Heart right ventricle (tissue), 16 donors: ENCODE measurements at regions not wholly inside any gene's neighbourhood (a gene's known extent, or its start where the extent isn't known, plus 50 kb on each side); places are given as distances from the start of the nearest gene placed in this dataset.

ENCODE experiments used
- ATAC-seq, 8 donors: fragments of 200-7000 bp; cut with Tn5 transposase; one replicate each; pipeline ENCODE4 v1.9.1; 2020; ENCODE audit warnings: mild to moderate bottlenecking in 8 of 8, moderate library complexity in 8 of 8, moderate number of reproducible peaks in 1 of 8
- DNase-seq, 2 donors: peaks; one replicate each; pipeline ENCODE4 v3.0.0-alpha.2; 2020
- H3K27ac ChIP-seq, 10 donors: fragments of 200-600 bp; sonication (generic) in 2 of 10; one replicate each; pipeline versions ENCODE4 v1.5.0 to v1.8.0; 2020 to 2022; ENCODE audit warnings: mild to moderate bottlenecking in 3 of 10
- H3K27me3 ChIP-seq, 7 donors: fragments of 200-600 bp; one replicate each; pipeline ENCODE4 v1.8.0; 2021 to 2022; ENCODE audit warnings: mild to moderate bottlenecking in 2 of 7
- H3K36me3 ChIP-seq, 9 donors: fragments of 200-600 bp; sonication (generic) in 1 of 9; one replicate each; pipeline versions ENCODE4 v1.5.0 to v1.8.0; 2020 to 2022; ENCODE audit warnings: mild to moderate bottlenecking in 2 of 9
- H3K4me1 ChIP-seq, 9 donors: fragments of 200-600 bp; sonication (generic) in 1 of 9; one replicate each; pipeline versions ENCODE4 v1.5.0 to v1.8.0; 2020 to 2022; ENCODE audit warnings: mild to moderate bottlenecking in 4 of 9
- H3K4me3 ChIP-seq, 10 donors: fragments of 200-600 bp; sonication (generic) in 2 of 10; one replicate each; pipeline versions ENCODE4 v1.5.0 to v1.8.0; 2020 to 2022; ENCODE audit warnings: mild to moderate bottlenecking in 7 of 10, moderate library complexity in 2 of 10
- H3K9me3 ChIP-seq, 11 donors: fragments of 200-600 bp in 10 of 11; sonication (generic) in 2 of 11; one replicate each; pipeline versions ENCODE4 v1.5.0 to v1.8.0; 2013 to 2022; ENCODE audit warnings: mild to moderate bottlenecking in 2 of 11, control low read depth in 1 of 11, moderate library complexity in 1 of 11
- WGBS, 2 donors: extraction: QIAGEN DNeasy Blood & Tissue Kit; methylation state at CpG; one replicate each; pipeline ENCODE4 v1.1.7; 2013; ENCODE audit warnings: inconsistent platforms in 1 of 2; 5-methylcytosine and 5-hydroxymethylcytosine counted together
- intact Hi-C, 10 donors: fragments of 100-400 bp; cut with DNase I; formaldehyde crosslinking; loops; one replicate each; pipeline versions ENCODE4 v1.11.1 to v1.14.2; 2022
- TF ChIP-seq, protein P1 (sequence below), 9 donors: fragments of 200-600 bp; sonication (generic) in 2 of 9; IDR thresholded peaks; one replicate each; pipeline versions ENCODE4 v1.5.0 to v1.8.0; 2021 to 2022; ENCODE audit warnings: antibody characterized with exemption in 9 of 9, mild to moderate bottlenecking in 5 of 9, moderate library complexity in 1 of 9
- donor health status: Arrhythmogenic right ventricular cardiomyopathy.
- donor health status: ischemic (EF 13 %, LVEDD 7.1; RV severe dilation, severe dysfunction).
- donor health status: healthy with polysubstance abuse.
- donor health status: DM: no; HTN: yes; CAD: no.
- donor health status: DM: no; HTN: no; CAD: no.
- donor health status: ischemic (EF 25% LVEDD 6.9; RV normal size, moderate dysfunction).
- donor health status: ischemic (EF 25% LVEDD 5.7; RV mildly dilated, moderate dysfunction).
- donor health status: healthy.
- donor health status: DM: yes; HTN: yes; CAD: no.
- donor health status: Ischemic cardiomyopathy.
- donor health status: ischemic (EF 35%, LVEDD 5.7; RV mildly dilated, moderate dysfunction).
- donor health status: nonischemic (EF 11% LVEDD 7.7; RV severe dilation, severe dysfunction).
- donor health status: DM: yes; HTN: yes; CAD: no.
- donor health status: PGD.
- donor health status: ischemic (EF 29% LVEDD 5.4; RV normal size, mild dysfunction).
- donor health status: nonischemic (EF 23%, LVEDD 6.1; RV moderate dilation, normal function).

DNA sequence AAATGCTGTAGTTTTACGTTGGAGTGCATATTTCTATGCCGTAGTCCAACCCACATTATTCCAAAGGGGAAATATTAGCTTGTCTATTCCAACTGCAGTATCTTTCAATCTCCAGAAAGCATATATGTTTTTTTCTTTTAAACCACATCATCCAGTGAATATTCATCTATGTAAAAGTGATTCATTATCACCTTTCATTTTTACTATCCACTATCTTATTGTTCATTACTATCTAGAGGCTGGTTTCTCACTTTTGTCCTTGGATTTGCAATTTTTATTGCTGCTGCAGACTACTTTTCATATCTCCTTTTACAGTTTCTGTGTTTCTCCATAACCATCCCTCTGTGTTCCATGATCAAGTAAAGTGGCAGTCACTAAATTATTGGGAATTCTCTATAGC is 1097.2 kb upstream of the TENM4 start:
- no peak for ATAC-seq
- WGBS, 2 donors, result 88 to 89% methylated on average over 2 of the region's 2 CpGs
- no peak overlapping the region for H3K27ac ChIP-seq
- H3K36me3 ChIP-seq, result no peaks in the 10 kb centered on the region
- TF ChIP-seq, protein P1, sequence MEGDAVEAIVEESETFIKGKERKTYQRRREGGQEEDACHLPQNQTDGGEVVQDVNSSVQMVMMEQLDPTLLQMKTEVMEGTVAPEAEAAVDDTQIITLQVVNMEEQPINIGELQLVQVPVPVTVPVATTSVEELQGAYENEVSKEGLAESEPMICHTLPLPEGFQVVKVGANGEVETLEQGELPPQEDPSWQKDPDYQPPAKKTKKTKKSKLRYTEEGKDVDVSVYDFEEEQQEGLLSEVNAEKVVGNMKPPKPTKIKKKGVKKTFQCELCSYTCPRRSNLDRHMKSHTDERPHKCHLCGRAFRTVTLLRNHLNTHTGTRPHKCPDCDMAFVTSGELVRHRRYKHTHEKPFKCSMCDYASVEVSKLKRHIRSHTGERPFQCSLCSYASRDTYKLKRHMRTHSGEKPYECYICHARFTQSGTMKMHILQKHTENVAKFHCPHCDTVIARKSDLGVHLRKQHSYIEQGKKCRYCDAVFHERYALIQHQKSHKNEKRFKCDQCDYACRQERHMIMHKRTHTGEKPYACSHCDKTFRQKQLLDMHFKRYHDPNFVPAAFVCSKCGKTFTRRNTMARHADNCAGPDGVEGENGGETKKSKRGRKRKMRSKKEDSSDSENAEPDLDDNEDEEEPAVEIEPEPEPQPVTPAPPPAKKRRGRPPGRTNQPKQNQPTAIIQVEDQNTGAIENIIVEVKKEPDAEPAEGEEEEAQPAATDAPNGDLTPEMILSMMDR (IDR thresholded peaks at IDR 0.05), result no peak
- peaks cover 0 to 13% (median 3%) of the 10 kb centered on the region in 11 donors for H3K9me3 ChIP-seq
- intact Hi-C loops, result no loop called here
- H3K4me1 ChIP-seq, result no peaks in the 10 kb centered on the region
- H3K4me3 ChIP-seq, result no peak overlapping the region
- no peak for DNase-seq
- H3K27me3 ChIP-seq, result no peaks in the 10 kb centered on the region

DNA sequence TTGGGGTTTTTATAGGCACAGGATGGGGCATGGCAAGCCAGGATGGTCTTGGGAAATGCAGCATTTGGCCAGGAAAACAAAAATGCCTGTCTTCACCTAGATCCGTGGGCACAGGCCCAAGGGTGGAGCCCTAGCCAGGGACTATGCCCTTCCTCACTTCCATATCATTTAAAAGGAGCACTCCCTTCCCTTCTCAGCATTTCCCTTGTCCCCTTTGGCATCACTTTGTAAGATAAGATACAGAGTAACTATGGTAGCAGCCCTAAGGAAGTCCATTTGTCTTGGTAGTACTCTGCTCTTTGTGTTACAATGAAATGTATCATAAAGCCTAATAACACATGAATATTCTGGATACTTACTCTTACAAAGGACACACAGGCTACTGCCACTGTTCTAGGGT is 1092.6 kb upstream of the TENM4 start:
- peaks cover 0 to 16% (median 0%) of the 10 kb centered on the region in 11 donors for H3K9me3 ChIP-seq
- DNase-seq (no peak), ATAC-seq (no peak)
- TF ChIP-seq, protein P1 (IDR thresholded peaks at IDR 0.05), result no peak
- intact Hi-C loops, result no loop called here
- H3K36me3 ChIP-seq, result no peaks in the 10 kb centered on the region
- 66 to 69% methylated on average over 1 of the region's 1 CpG for WGBS, 2 donors
- no peaks in the 10 kb centered on the region for H3K27me3 ChIP-seq
- H3K27ac ChIP-seq, result no peak overlapping the region
- H3K4me3 ChIP-seq, result no peak overlapping the region
- no peaks in the 10 kb centered on the region for H3K4me1 ChIP-seq

DNA sequence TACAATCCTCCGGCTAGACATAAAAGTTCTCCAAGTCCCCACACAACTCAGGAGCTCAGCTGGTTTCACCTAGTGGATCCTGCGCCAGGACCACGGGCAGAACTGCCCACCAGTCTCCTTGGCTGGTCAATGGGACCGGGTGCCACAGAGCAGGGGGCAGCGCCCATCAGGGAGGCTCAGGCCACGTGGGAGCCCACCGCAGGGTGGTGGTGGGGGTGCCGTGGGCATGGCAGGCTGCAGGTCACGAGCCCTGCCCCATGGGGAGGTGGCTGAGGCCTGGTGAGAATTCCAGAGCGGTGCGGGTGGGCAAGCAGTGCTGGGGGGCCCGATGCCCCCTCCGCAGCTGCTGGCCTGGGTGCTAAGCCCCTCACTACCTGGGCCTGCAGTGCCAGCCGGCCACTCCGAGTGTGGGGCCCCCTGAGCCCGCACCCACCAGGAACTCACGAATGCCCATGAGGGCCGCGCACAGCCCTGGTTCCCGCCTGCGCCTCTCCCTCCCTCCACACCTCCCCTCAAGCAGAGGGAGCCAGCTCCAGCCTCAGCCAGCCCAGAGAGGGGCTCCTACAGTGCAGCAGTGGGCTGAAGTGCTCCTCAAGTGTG is 1091.9 kb upstream of the TENM4 start:
- DNase-seq, result no peak
- ATAC-seq, result no peak
- TF ChIP-seq, protein P1 (IDR thresholded peaks at IDR 0.05), result no peak
- 91 to 93% methylated on average over 21 of the region's 21 CpGs for WGBS, 2 donors
- H3K4me3 ChIP-seq, result no peak overlapping the region
- no peak overlapping the region for H3K27ac ChIP-seq
- intact Hi-C loops, result no loop called here
- H3K27me3 ChIP-seq, result no peaks in the 10 kb centered on the region
- H3K36me3 ChIP-seq, result no peaks in the 10 kb centered on the region
- H3K4me1 ChIP-seq, result no peaks in the 10 kb centered on the region
- H3K9me3 ChIP-seq, result peaks cover 0 to 16% (median 0%) of the 10 kb centered on the region in 11 donors

DNA sequence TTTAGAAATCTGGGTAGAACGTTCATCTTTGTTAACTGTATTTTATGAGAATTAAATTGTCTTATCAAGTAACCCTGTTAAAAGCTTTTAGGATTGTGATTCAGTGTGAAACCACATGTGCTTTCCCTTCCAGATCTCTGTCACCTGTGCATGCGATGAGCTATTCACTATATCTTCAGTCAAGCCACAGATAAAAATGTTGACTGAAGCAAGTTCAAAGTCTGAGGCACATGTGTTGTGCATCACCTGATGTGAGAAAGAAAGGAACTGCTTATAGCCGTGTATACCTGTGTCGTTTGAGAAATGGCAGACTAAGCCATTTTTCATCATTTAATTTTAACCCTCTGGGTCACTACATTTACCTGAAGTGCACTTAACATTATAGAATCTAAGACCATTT is 1088.9 kb upstream of the TENM4 start:
- TF ChIP-seq, protein P1 (IDR thresholded peaks at IDR 0.05), result no peak
- H3K4me3 ChIP-seq, result no peak overlapping the region
- DNase-seq (no peak), ATAC-seq (no peak)
- H3K27me3 ChIP-seq, result no peaks in the 10 kb centered on the region
- H3K27ac ChIP-seq, result no peak overlapping the region
- H3K9me3 ChIP-seq, result peaks cover 0 to 16% (median 0%) of the 10 kb centered on the region in 11 donors
- H3K4me1 ChIP-seq, result no peaks in the 10 kb centered on the region
- intact Hi-C loops, result no loop called here
- no peaks in the 10 kb centered on the region for H3K36me3 ChIP-seq
- 64 to 65% methylated on average over 4 of the region's 4 CpGs for WGBS, 2 donors
